Activated CD4-positive, alpha-beta T cell treated with anti-CD3 and anti-CD28 coated beads, Interleukin-2, amount 10 ng/mL, durations not matched to agents 24 days and 14 days (primary cell): ENCODE measurements at regions not wholly inside any gene's neighbourhood (a gene's known extent, or its start where the extent isn't known, plus 50 kb on each side); places are given as distances from the start of the nearest gene placed in this dataset.

Experiments used
- DNase-seq: peaks from one replicate; pipeline ENCODE4 v3.0.0; 2022
- H3K27ac Mint-ChIP-seq: one replicate; pipeline ENCODE4 v1.8.0; 2022; ENCODE audit warnings: mild to moderate bottlenecking, mixed read lengths
- H3K27me3 Mint-ChIP-seq: one replicate; pipeline ENCODE4 v1.8.0; 2022; ENCODE audit warnings: mixed read lengths
- H3K36me3 Mint-ChIP-seq: one replicate; pipeline ENCODE4 v1.8.0; 2022; ENCODE audit warnings: low read depth, mild to moderate bottlenecking, mixed read lengths
- H3K4me1 Mint-ChIP-seq: one replicate; pipeline ENCODE4 v1.8.0; 2021; ENCODE audit warnings: mixed read lengths
- H3K4me3 Mint-ChIP-seq: one replicate; pipeline ENCODE4 v1.8.0; 2022; ENCODE audit warnings: mild to moderate bottlenecking, moderate library complexity, mixed read lengths
- H3K9me3 Mint-ChIP-seq: one replicate; pipeline ENCODE4 v1.8.0; 2021; ENCODE audit warnings: mixed read lengths
- intact Hi-C: fragments of 100-400 bp; cut with micrococcal nuclease; formaldehyde crosslinking; loops from one replicate; pipeline ENCODE4 v1.15.1; 2023

DNA sequence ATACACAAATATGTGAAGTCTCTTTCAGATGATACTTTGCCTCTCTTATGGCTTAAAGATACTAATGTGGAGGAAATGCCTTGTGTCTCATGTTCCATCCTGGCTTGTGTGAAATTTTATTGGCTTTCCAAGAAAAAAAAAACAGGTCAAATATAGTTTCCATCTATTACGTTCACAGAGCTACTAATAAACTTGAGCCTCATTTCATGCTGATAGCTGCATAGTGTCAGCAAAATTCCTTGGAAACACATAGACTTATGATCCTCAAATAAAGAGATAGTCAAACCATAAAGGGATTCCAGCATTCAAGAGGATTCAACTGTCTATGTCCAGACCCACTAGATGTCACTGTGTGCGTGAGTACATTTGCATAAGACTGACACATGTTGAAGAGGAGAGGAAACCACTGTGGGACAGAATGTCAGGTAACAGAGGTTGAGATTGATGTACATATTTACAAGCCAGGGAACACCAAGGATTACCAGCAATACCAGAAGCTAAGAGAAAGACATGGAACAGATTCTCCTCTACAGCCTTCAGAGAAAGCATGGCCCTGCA, 266.6 kb downstream of the COL12A1 start:
- intact Hi-C loops: no loop called here
- Mint-ChIP-seq H3K27ac (no peak overlapping the region), H3K36me3 (no peaks in the 10 kb centered on the region), H3K27me3 (no peaks in the 10 kb centered on the region), H3K4me3 (no peak overlapping the region), H3K9me3 (no peaks in the 10 kb centered on the region), H3K4me1 (no peaks in the 10 kb centered on the region)
- no peak for DNase-seq

DNA sequence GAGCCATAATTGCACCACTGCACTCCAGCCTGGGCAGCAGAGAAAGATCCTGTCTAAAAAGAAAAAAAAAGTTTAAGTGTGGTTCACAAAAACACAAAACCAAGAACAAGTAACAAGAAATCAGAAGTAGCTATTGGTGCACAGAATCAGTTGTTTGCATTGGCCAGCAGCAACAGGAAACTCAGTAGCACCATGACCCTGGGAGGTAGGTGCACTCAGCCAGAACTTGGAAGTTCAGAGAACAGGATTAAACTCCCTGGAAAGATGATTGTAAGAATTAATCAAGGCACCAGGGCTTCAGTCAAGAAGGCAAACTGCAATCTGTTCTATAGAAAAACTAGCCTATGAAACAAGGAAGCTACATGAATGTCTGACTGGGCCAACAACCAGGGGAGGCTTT, 267.9 kb downstream of the COL12A1 start:
- no peak overlapping the region for H3K4me3 Mint-ChIP-seq
- H3K27me3 Mint-ChIP-seq: no peaks in the 10 kb centered on the region
- H3K4me1 Mint-ChIP-seq: no peaks in the 10 kb centered on the region
- H3K9me3 Mint-ChIP-seq: no peaks in the 10 kb centered on the region
- intact Hi-C loops: no loop called here
- H3K36me3 Mint-ChIP-seq: no peaks in the 10 kb centered on the region
- DNase-seq: no peak
- no peak overlapping the region for H3K27ac Mint-ChIP-seq

GRCh38 chr6:74936886-74937285, 269.0 kb downstream of the COL12A1 start:
- no peaks in the 10 kb centered on the region for H3K4me1 Mint-ChIP-seq
- intact Hi-C loops: no loop called here
- H3K27me3 Mint-ChIP-seq: no peaks in the 10 kb centered on the region
- H3K27ac Mint-ChIP-seq: no peak overlapping the region
- H3K4me3 Mint-ChIP-seq: no peak overlapping the region
- H3K36me3 Mint-ChIP-seq: no peaks in the 10 kb centered on the region
- DNase-seq: no peak
- H3K9me3 Mint-ChIP-seq: no peaks in the 10 kb centered on the region

GRCh38 chr6:74932232-74932888, 273.5 kb downstream of the COL12A1 start:
- DNase-seq: no peak
- H3K27me3 Mint-ChIP-seq: no peaks in the 10 kb centered on the region

GRCh38 chr6:74931558-74931957, 274.3 kb downstream of the COL12A1 start:
- no peak for DNase-seq
- H3K4me3 Mint-ChIP-seq: no peak overlapping the region
- H3K4me1 Mint-ChIP-seq: no peaks in the 10 kb centered on the region
- H3K9me3 Mint-ChIP-seq: no peaks in the 10 kb centered on the region
- no peaks in the 10 kb centered on the region for H3K36me3 Mint-ChIP-seq
- H3K27me3 Mint-ChIP-seq: no peaks in the 10 kb centered on the region
- no peak overlapping the region for H3K27ac Mint-ChIP-seq
- intact Hi-C loops: no loop called here

More at GRCh38 chr6:74932232-74932888, 273.5 kb downstream of the COL12A1 start:
- H3K4me1 Mint-ChIP-seq: no peaks in the 10 kb centered on the region
- no peak overlapping the region for H3K4me3 Mint-ChIP-seq
- H3K27ac Mint-ChIP-seq: no peak overlapping the region
- no peaks in the 10 kb centered on the region for H3K9me3 Mint-ChIP-seq
- intact Hi-C loops: no loop called here
- H3K36me3 Mint-ChIP-seq: no peaks in the 10 kb centered on the region

DNA sequence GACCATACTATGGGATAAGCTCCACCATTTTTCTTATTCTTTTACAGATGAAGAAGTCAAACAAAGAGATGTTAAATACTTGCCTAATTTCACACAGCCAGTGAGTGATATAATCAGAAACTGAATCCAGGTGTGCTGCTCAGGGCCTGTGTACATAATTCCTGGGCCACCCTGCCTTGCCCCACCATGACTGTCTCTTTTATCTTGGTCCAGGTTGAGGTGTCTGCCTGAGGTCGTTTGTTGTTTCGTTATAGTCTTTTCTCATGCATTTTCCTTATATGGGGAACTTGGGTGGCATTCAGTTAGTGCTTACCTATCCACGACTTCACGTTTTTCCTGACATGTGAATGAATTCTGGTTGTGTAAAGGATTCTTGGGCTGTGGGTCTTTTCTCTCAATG, 277.6 kb downstream of the COL12A1 start:
- Mint-ChIP-seq H3K4me1 (peaks cover 3% of the 10 kb centered on the region), H3K9me3 (no peaks in the 10 kb centered on the region), H3K4me3 (no peak overlapping the region), H3K27ac (no peak overlapping the region), H3K36me3 (no peaks in the 10 kb centered on the region), H3K27me3 (no peaks in the 10 kb centered on the region)
- intact Hi-C loops: no loop called here
- no peak for DNase-seq

GRCh38 chr6:74927299-74927698, 278.6 kb downstream of the COL12A1 start:
- Mint-ChIP-seq H3K27ac (no peak overlapping the region), H3K4me1 (peaks cover 3% of the 10 kb centered on the region), H3K4me3 (no peak overlapping the region), H3K27me3 (no peaks in the 10 kb centered on the region), H3K9me3 (no peaks in the 10 kb centered on the region), H3K36me3 (no peaks in the 10 kb centered on the region)
- DNase-seq: no peak
- intact Hi-C loops: no loop called here

GRCh38 chr6:74925683-74926082, 280.2 kb downstream of the COL12A1 start:
- Mint-ChIP-seq H3K27me3 (no peaks in the 10 kb centered on the region), H3K4me1 (peaks cover 3% of the 10 kb centered on the region), H3K4me3 (no peak overlapping the region), H3K27ac (no peak overlapping the region), H3K9me3 (no peaks in the 10 kb centered on the region), H3K36me3 (no peaks in the 10 kb centered on the region)
- peak; percentile 31 for DNase-seq
- intact Hi-C loops: no loop called here

DNA sequence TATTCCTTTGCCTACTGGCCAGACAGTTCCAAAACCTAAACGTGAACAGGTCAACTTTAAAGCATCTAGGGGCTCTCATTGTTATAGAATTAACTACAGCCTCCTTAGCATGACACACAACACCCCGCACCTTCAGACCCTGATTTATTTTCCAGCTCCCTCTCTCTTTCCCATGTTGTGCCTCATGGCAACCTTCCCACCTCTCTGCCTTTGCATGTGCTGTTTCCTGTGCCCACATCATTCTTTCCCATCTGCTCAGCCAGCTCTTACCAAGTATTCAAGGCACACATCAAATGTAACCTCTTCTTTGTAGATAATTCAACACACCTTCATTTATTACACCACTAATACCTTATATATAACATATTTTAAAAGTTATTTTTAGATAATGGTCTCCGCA, 291.0 kb downstream of the COL12A1 start:
- Mint-ChIP-seq H3K27me3 (no peaks in the 10 kb centered on the region), H3K27ac (no peak overlapping the region)

GRCh38 chr6:74912234-74912633, 293.6 kb downstream of the COL12A1 start:
- no peak overlapping the region for H3K4me3 Mint-ChIP-seq
- no peak for DNase-seq
- no peaks in the 10 kb centered on the region for H3K27me3 Mint-ChIP-seq
- no peak overlapping the region for H3K27ac Mint-ChIP-seq
- intact Hi-C loops: loop anchor here (10.0 kb wide), 1 partner anchor 293 kb away; the partner anchor contains the start of gene COL12A1
- no peaks in the 10 kb centered on the region for H3K4me1 Mint-ChIP-seq
- no peaks in the 10 kb centered on the region for H3K9me3 Mint-ChIP-seq
- H3K36me3 Mint-ChIP-seq: no peaks in the 10 kb centered on the region

More for the DNA sequence above, 291.0 kb downstream of the COL12A1 start:
- H3K4me3 Mint-ChIP-seq: no peak overlapping the region
- no peak for DNase-seq
- intact Hi-C loops: loop anchor here (10.0 kb wide), 1 partner anchor 290 kb away; the partner anchor contains the start of gene COL12A1
- H3K4me1 Mint-ChIP-seq: no peaks in the 10 kb centered on the region
- H3K9me3 Mint-ChIP-seq: no peaks in the 10 kb centered on the region
- H3K36me3 Mint-ChIP-seq: no peaks in the 10 kb centered on the region

DNA sequence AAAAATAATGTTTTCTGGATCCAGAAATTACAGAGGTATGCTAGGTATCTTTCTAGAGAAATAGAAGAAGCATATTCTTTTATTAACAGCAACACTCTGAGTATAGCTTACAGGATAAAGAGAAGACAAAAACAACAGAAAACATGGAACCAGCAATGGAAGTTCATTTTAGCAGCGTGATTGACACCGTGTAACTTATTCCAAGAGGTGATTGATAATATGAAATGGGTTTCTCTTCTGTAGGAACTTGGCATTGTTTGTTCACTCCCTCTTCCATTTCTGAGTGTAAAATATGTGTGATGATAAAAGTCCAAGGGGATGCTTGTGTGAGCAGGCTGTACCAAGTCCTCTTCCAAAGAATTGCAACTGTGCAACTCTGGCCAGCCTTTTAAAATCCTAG, 303.0 kb downstream of the COL12A1 start:
- intact Hi-C loops: no loop called here
- H3K27me3 Mint-ChIP-seq: no peaks in the 10 kb centered on the region
- H3K4me1 Mint-ChIP-seq: no peaks in the 10 kb centered on the region
- no peaks in the 10 kb centered on the region for H3K36me3 Mint-ChIP-seq
- no peak for DNase-seq
- no peak overlapping the region for H3K4me3 Mint-ChIP-seq
- H3K27ac Mint-ChIP-seq: no peak overlapping the region
- H3K9me3 Mint-ChIP-seq: peaks cover 6% of the 10 kb centered on the region

DNA sequence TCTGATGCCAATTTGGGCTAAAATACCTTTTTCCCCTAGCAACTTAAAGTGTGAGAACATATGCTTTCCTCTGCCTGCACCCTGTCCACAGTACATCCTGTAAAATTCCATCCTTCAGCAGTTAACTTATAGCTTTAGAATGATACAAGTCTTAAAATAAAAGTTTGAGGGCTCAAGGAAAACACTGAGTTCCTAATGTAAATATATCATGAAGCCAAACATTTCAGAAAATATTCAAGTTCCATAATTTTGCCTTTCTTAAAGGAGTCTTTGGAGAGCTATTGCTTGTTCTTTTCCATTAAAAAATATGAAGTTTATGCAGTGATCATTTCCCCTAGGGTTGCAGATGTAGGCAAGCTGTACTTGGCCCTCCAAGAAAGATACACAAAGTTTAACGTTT, 303.8 kb downstream of the COL12A1 start:
- intact Hi-C loops: no loop called here
- no peak for DNase-seq
- Mint-ChIP-seq H3K4me1 (no peaks in the 10 kb centered on the region), H3K36me3 (no peaks in the 10 kb centered on the region), H3K4me3 (no peak overlapping the region), H3K27me3 (no peaks in the 10 kb centered on the region), H3K9me3 (peaks cover 6% of the 10 kb centered on the region), H3K27ac (no peak overlapping the region)

DNA sequence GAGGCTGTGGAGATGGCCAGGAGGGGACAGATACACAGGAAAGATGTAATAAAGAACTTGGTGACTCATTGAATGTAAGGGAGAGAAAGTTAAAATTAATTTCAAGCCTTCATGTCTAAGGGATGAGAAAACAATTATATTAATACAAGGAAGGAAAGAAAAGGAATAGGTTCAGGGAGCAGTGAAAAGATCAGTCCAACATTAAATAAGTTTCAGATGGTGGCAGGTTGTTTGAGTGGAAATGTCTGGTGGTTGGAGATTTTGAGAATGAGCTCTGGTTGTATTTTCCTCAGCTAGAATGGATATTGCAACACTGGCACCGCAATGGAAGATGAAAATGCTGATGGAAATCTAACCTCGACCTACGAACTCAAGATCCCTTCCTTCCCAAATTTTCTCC, 304.3 kb downstream of the COL12A1 start:
- H3K36me3 Mint-ChIP-seq: no peaks in the 10 kb centered on the region
- H3K9me3 Mint-ChIP-seq: peaks cover 4% of the 10 kb centered on the region
- intact Hi-C loops: no loop called here
- H3K4me1 Mint-ChIP-seq: no peaks in the 10 kb centered on the region
- DNase-seq: no peak
- no peaks in the 10 kb centered on the region for H3K27me3 Mint-ChIP-seq
- no peak overlapping the region for H3K4me3 Mint-ChIP-seq
- no peak overlapping the region for H3K27ac Mint-ChIP-seq

- H3K4me1 Mint-ChIP-seq: no peaks in the 10 kb centered on the region
- no peaks in the 10 kb centered on the region for H3K27me3 Mint-ChIP-seq
- H3K4me3 Mint-ChIP-seq: no peak overlapping the region
- intact Hi-C loops: no loop called here
- H3K36me3 Mint-ChIP-seq: no peaks in the 10 kb centered on the region
- H3K27ac Mint-ChIP-seq: no peak overlapping the region
- DNase-seq: no peak
- no peaks in the 10 kb centered on the region for H3K9me3 Mint-ChIP-seq
These were observed 306.4 kb downstream of the COL12A1 start for GRCh38 chr6:74899416-74899815.

- Mint-ChIP-seq H3K4me1 (no peaks in the 10 kb centered on the region), H3K27ac (no peak overlapping the region), H3K27me3 (no peaks in the 10 kb centered on the region), H3K9me3 (no peaks in the 10 kb centered on the region), H3K4me3 (no peak overlapping the region), H3K36me3 (no peaks in the 10 kb centered on the region)
- intact Hi-C loops: no loop called here
- DNase-seq: no peak
These were observed 313.8 kb downstream of the COL12A1 start for GRCh38 chr6:74892091-74892490.
